ENCODE measurements at regions not wholly inside any gene's neighbourhood (a gene's known extent, or its start where the extent isn't known, plus 50 kb on each side); places are given as distances from the start of the nearest gene placed in this dataset.

- DNase-seq: no peak
- Histone ChIP-seq H3K27ac (no peak overlapping the region), H3K27me3 (no peaks in the 10 kb centered on the region), H3K9me3 (no peaks in the 10 kb centered on the region), H3K4me3 (no peak overlapping the region), H3K36me3 (no peaks in the 10 kb centered on the region), H3K4me1 (no peaks in the 10 kb centered on the region)
- TF ChIP-seq, protein P1, sequence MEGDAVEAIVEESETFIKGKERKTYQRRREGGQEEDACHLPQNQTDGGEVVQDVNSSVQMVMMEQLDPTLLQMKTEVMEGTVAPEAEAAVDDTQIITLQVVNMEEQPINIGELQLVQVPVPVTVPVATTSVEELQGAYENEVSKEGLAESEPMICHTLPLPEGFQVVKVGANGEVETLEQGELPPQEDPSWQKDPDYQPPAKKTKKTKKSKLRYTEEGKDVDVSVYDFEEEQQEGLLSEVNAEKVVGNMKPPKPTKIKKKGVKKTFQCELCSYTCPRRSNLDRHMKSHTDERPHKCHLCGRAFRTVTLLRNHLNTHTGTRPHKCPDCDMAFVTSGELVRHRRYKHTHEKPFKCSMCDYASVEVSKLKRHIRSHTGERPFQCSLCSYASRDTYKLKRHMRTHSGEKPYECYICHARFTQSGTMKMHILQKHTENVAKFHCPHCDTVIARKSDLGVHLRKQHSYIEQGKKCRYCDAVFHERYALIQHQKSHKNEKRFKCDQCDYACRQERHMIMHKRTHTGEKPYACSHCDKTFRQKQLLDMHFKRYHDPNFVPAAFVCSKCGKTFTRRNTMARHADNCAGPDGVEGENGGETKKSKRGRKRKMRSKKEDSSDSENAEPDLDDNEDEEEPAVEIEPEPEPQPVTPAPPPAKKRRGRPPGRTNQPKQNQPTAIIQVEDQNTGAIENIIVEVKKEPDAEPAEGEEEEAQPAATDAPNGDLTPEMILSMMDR (IDR thresholded peaks at IDR 0.05): no peak
- intact Hi-C loops (cut with DNase I): no loop called here
- ATAC-seq: no peak
These were observed 261.5 kb upstream of the CLEC14A start for GRCh38 chr14:38517426-38517825.

DNA sequence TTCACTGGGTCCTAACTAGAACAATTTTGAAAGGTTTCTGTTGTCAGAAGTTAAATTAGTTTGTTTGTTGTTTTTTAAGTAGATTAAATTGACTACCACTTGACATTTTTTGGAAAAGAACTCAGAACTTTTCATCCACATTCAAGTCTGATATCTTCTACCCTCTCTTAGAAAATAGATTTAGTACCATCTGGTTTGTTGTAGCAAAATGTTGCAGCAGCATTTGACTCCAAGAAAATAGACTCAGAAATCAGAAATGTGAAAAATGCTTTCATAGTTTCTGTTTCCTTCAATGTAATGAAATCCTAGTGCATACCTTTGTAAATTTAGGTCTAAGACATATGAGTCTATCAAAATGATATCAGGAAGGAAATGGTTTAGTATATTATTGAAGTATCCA lies 256.3 kb upstream of the CLEC14A start:
- Histone ChIP-seq H3K27me3 (no peaks in the 10 kb centered on the region), H3K36me3 (no peaks in the 10 kb centered on the region), H3K9me3 (no peaks in the 10 kb centered on the region), H3K4me3 (no peak overlapping the region), H3K4me1 (no peaks in the 10 kb centered on the region), H3K27ac (no peak overlapping the region)
- TF ChIP-seq, protein P1 (IDR thresholded peaks at IDR 0.05): no peak
- intact Hi-C loops (cut with DNase I): no loop called here
- no peak for DNase-seq
- ATAC-seq: no peak

GRCh38 chr14:38507299-38507698 lies 251.4 kb upstream of the CLEC14A start:
- Histone ChIP-seq H3K4me1 (no peaks in the 10 kb centered on the region), H3K4me3 (no peak overlapping the region), H3K27ac (no peak overlapping the region), H3K27me3 (no peaks in the 10 kb centered on the region), H3K9me3 (no peaks in the 10 kb centered on the region), H3K36me3 (no peaks in the 10 kb centered on the region)
- no peak for DNase-seq
- TF ChIP-seq, protein P1 (IDR thresholded peaks at IDR 0.05): no peak
- no peak for ATAC-seq
- intact Hi-C loops (cut with DNase I): no loop called here

GRCh38 chr14:38505973-38506249 lies 250.0 kb upstream of the CLEC14A start:
- Histone ChIP-seq H3K27me3 (no peaks in the 10 kb centered on the region), H3K4me3 (no peak overlapping the region), H3K27ac (no peak overlapping the region), H3K4me1 (no peaks in the 10 kb centered on the region), H3K36me3 (no peaks in the 10 kb centered on the region), H3K9me3 (no peaks in the 10 kb centered on the region)
- intact Hi-C loops (cut with DNase I): no loop called here
- TF ChIP-seq, protein P1 (IDR thresholded peaks at IDR 0.05): no peak
- ATAC-seq (no peak), DNase-seq (peak in 1 of 4 donors; percentile 1)

GRCh38 chr14:38505221-38505972 lies 249.5 kb upstream of the CLEC14A start:
- TF ChIP-seq, protein P1 (IDR thresholded peaks at IDR 0.05): no peak
- ATAC-seq: no peak
- Histone ChIP-seq H3K9me3 (no peaks in the 10 kb centered on the region), H3K4me1 (no peaks in the 10 kb centered on the region), H3K36me3 (no peaks in the 10 kb centered on the region), H3K4me3 (no peak overlapping the region), H3K27me3 (no peaks in the 10 kb centered on the region), H3K27ac (no peak overlapping the region)
- peak in 2 of 4 donors; percentile 4 to 9 for DNase-seq
- intact Hi-C loops (cut with DNase I): no loop called here

All from left lung (tissue), 4 donors.